SK-N-SH treated with all-trans-retinoic acid at 6 μM for 48 hours (cell line): ENCODE measurements at regions not wholly inside any gene's neighbourhood (a gene's known extent, or its start where the extent isn't known, plus 50 kb on each side); places are given as distances from the start of the nearest gene placed in this dataset.
A peak's percentile ranks its signal among the peaks of the same experiment; 100 is the strongest.
"Not testable (repeated sequence)": the region's sequence is repeated elsewhere in the genome, so short reads cannot be mapped to it uniquely, and the experiment has no call there.

Experiments used
- ATAC-seq: fragments of 200-7000 bp; cut with Tn5 transposase; 3 replicates; pipeline ENCODE4 v1.9.1; 2020; ENCODE audit warnings: mild to moderate bottlenecking, moderate library complexity
- ARNTL ChIP-seq: fragments of 450-650 bp; formaldehyde crosslinking; IDR thresholded peaks from 2 replicates; pipeline ENCODE4 v1.5.0; 2020; ENCODE audit warnings: low read depth, mild to moderate bottlenecking, moderate library complexity, borderline replicate concordance
- BACH2 ChIP-seq: fragments of 250-450 bp; sonication (Bioruptor Pico); IDR thresholded peaks from 2 replicates; pipeline ENCODE4 v1.9.0; 2021; ENCODE audit warnings: mild to moderate bottlenecking, borderline replicate concordance
- CSDC2 ChIP-seq: fragments of 250-450 bp; sonication (Bioruptor Pico); IDR thresholded peaks from 2 replicates; pipeline ENCODE4 v1.5.0; 2020; ENCODE audit warnings: mild to moderate bottlenecking, moderate library complexity
- ESRRG ChIP-seq: fragments of 250-450 bp; sonication (Bioruptor Pico); IDR thresholded peaks from 2 replicates; pipeline ENCODE4 v1.6.1; 2021; ENCODE audit warnings: mild to moderate bottlenecking
- GLIS3 ChIP-seq: fragments of 250-450 bp; sonication (Bioruptor Pico); IDR thresholded peaks from 2 replicates; pipeline ENCODE4 v1.5.0; 2020; ENCODE audit warnings: mild to moderate bottlenecking, moderate library complexity
- ISL1 ChIP-seq: fragments of 250-450 bp; sonication (Bioruptor Pico); IDR thresholded peaks from 2 replicates; pipeline ENCODE4 v2.1.2; 2022; ENCODE audit warnings: mild to moderate bottlenecking, moderate library complexity
- POU6F1 ChIP-seq: fragments of 250-450 bp; sonication (Bioruptor Pico); IDR thresholded peaks from 2 replicates; pipeline ENCODE4 v1.8.0; 2021; ENCODE audit warnings: low read depth, mild to moderate bottlenecking, moderate library complexity, borderline replicate concordance
- PPARA ChIP-seq: fragments of 250-450 bp; sonication (Bioruptor Pico); IDR thresholded peaks from 2 replicates; pipeline ENCODE4 v1.5.0; 2020; ENCODE audit warnings: mild to moderate bottlenecking, borderline replicate concordance
- RARB ChIP-seq: fragments of 250-450 bp; sonication (Bioruptor Pico); IDR thresholded peaks from 2 replicates; pipeline ENCODE4 v1.8.0; 2021; ENCODE audit warnings: mild to moderate bottlenecking, moderate library complexity
- SNAI2 ChIP-seq: fragments of 250-450 bp; sonication (Bioruptor Pico); IDR thresholded peaks from 2 replicates; pipeline ENCODE4 v1.5.0; 2020; ENCODE audit warnings: mild to moderate bottlenecking, moderate library complexity
- TCF4 ChIP-seq: fragments of 250-450 bp; sonication (Bioruptor Pico); IDR thresholded peaks from 2 replicates; pipeline ENCODE4 v1.8.0; 2021; ENCODE audit warnings: mild to moderate bottlenecking, moderate library complexity, borderline replicate concordance
- TOX ChIP-seq: fragments of 250-450 bp; sonication (Bioruptor Pico); IDR thresholded peaks from 2 replicates; pipeline ENCODE4 v1.8.0; 2021; ENCODE audit warnings: mild to moderate bottlenecking, moderate library complexity, borderline replicate concordance
- TSHZ2 ChIP-seq: fragments of 250-450 bp; sonication (Bioruptor Pico); IDR thresholded peaks from 2 replicates; pipeline ENCODE4 v1.5.0; 2020; ENCODE audit warnings: mild to moderate bottlenecking, moderate library complexity
- ZC3H10 ChIP-seq: fragments of 250-450 bp; sonication (Bioruptor Pico); IDR thresholded peaks from 2 replicates; pipeline ENCODE4 v1.5.1; 2021; ENCODE audit warnings: mild to moderate bottlenecking, moderate library complexity
- ZFP30 ChIP-seq: fragments of 450-650 bp; formaldehyde crosslinking; IDR thresholded peaks from 2 replicates; pipeline ENCODE4 v1.5.0; 2022; ENCODE audit warnings: mild to moderate bottlenecking, moderate library complexity
- ZNF565 ChIP-seq: fragments of 450-650 bp; formaldehyde crosslinking; conservative IDR thresholded peaks from 2 replicates; pipeline ENCODE4 v1.5.0; 2020; ENCODE audit warnings: low read depth, mild to moderate bottlenecking, moderate library complexity
- ZNF70 ChIP-seq: fragments of 450-650 bp; formaldehyde crosslinking; IDR thresholded peaks from 2 replicates; pipeline ENCODE4 v1.5.0; 2020; ENCODE audit warnings: mild to moderate bottlenecking, moderate library complexity
- ZNF8 ChIP-seq: fragments of 450-650 bp; formaldehyde crosslinking; IDR thresholded peaks from 2 replicates; pipeline ENCODE4 v1.5.0; 2020; ENCODE audit warnings: mild to moderate bottlenecking, moderate library complexity
- TF ChIP-seq, protein P1 (sequence below): fragments of 250-450 bp; sonication (Bioruptor Pico); IDR thresholded peaks from 2 replicates; pipeline ENCODE4 v1.5.1; 2021; ENCODE audit warnings: mild to moderate bottlenecking, moderate library complexity
- TF ChIP-seq, protein P2 (sequence below): fragments of 250-450 bp; sonication (Bioruptor Pico); IDR thresholded peaks from 2 replicates; pipeline ENCODE4 v1.8.0; 2020; ENCODE audit warnings: mild to moderate bottlenecking, moderate library complexity, borderline replicate concordance

DNA sequence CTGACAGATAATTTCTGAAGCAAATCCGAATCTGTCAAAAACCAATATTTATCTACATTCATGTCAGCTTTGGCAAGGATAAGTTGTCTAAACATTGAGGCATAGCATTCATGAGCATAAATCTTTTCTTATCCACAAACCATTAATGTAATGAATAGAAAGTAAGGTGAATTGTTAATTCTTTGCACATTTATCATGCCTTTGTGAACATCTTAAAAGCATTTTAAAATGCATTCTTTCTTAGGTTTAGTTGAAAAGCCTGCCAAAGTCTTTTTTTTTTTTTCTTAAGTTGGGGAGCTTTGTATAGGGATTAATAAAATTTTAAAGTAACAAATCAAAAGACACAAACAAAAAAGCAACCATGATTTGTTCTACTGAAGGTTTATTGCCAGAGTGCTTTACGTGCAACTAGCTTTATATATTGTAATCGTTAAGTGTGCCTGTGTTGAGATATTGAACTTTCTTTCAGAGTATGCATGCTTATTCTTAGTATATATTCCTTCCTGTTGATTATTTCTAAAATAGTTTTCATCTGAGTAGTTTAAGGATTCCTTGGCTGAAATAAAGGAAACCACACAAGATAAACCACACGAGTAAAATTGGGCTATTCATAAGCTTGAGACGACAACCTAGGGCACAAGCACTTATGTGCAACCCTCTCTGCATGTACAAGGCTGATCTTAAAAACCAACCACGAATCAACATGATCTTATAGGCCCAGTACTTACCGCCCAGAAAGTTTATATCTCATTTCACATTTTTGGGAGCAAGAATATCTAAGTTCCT, 1110.9 kb upstream of the CNTN5 start:
- TF ChIP-seq ZC3H10 (CRISPR knock-in tag) (no peak), CSDC2 (CRISPR knock-in tag) (no peak), TOX (peak; percentile 67; the same call in 1 of the 2 replicates), POU6F1 (CRISPR knock-in tag) (no peak; the same call in 1 of the 2 replicates), PPARA (CRISPR knock-in tag) (no peak), SNAI2 (CRISPR knock-in tag) (no peak), ESRRG (no peak), ZNF70 (CRISPR knock-in tag) (no peak), ISL1 (CRISPR knock-in tag) (peak; percentile 85), ZNF565 (CRISPR knock-in tag) (no peak), GLIS3 (CRISPR knock-in tag) (no peak)

GRCh38 chr11:97912629-97913028, 1108.1 kb upstream of the CNTN5 start:
- ATAC-seq, result no peak
- TF ChIP-seq ZNF565 (CRISPR knock-in tag) (no peak), POU6F1 (CRISPR knock-in tag) (no peak), ZNF8 (CRISPR knock-in tag) (no peak), ARNTL (CRISPR knock-in tag) (no peak), BACH2 (CRISPR knock-in tag) (no peak), SNAI2 (CRISPR knock-in tag) (no peak), RARB (CRISPR knock-in tag) (no peak)
- TF ChIP-seq, protein P1, sequence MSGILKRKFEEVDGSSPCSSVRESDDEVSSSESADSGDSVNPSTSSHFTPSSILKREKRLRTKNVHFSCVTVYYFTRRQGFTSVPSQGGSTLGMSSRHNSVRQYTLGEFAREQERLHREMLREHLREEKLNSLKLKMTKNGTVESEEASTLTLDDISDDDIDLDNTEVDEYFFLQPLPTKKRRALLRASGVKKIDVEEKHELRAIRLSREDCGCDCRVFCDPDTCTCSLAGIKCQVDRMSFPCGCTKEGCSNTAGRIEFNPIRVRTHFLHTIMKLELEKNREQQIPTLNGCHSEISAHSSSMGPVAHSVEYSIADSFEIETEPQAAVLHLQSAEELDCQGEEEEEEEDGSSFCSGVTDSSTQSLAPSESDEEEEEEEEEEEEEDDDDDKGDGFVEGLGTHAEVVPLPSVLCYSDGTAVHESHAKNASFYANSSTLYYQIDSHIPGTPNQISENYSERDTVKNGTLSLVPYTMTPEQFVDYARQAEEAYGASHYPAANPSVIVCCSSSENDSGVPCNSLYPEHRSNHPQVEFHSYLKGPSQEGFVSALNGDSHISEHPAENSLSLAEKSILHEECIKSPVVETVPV (CRISPR knock-in tag), result no peak
- TF ChIP-seq, protein P2, sequence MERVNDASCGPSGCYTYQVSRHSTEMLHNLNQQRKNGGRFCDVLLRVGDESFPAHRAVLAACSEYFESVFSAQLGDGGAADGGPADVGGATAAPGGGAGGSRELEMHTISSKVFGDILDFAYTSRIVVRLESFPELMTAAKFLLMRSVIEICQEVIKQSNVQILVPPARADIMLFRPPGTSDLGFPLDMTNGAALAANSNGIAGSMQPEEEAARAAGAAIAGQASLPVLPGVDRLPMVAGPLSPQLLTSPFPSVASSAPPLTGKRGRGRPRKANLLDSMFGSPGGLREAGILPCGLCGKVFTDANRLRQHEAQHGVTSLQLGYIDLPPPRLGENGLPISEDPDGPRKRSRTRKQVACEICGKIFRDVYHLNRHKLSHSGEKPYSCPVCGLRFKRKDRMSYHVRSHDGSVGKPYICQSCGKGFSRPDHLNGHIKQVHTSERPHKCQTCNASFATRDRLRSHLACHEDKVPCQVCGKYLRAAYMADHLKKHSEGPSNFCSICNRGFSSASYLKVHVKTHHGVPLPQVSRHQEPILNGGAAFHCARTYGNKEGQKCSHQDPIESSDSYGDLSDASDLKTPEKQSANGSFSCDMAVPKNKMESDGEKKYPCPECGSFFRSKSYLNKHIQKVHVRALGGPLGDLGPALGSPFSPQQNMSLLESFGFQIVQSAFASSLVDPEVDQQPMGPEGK, result no peak

More for the DNA sequence above, 1110.9 kb upstream of the CNTN5 start:
- ATAC-seq, result peak; percentile 65

- ATAC-seq, result not testable (repeated sequence)
Measured at GRCh38 chr11:97922933-97923332, 1097.8 kb upstream of the CNTN5 start.

GRCh38 chr11:97934572-97935208, 1086.1 kb upstream of the CNTN5 start:
- ATAC-seq, result no peak
- TF ChIP-seq ZNF565 (CRISPR knock-in tag) (no peak), CSDC2 (CRISPR knock-in tag) (no peak), ESRRG (no peak), TCF4 (CRISPR knock-in tag) (no peak), TSHZ2 (CRISPR knock-in tag) (no peak), ISL1 (CRISPR knock-in tag) (no peak), ZNF8 (CRISPR knock-in tag) (no peak), TOX (no peak), POU6F1 (CRISPR knock-in tag) (no peak), ZFP30 (CRISPR knock-in tag) (no peak), BACH2 (CRISPR knock-in tag) (no peak), RARB (CRISPR knock-in tag) (no peak)
- TF ChIP-seq, protein P2, result no peak
